Activated CD8-positive, alpha-beta memory T cell treated with anti-CD3 and anti-CD28 coated beads, Interleukin-2, amount 50 U/mL, for 48 hours (primary cell): ENCODE measurements at regions not wholly inside any gene's neighbourhood (a gene's known extent, or its start where the extent isn't known, plus 50 kb on each side); places are given as distances from the start of the nearest gene placed in this dataset.

Experiments used
- DNase-seq: peaks from one replicate; pipeline ENCODE4 v3.0.0-alpha.2; 2020

- no peak for DNase-seq
These were observed 145.2 kb upstream of the AKIRIN2 start for GRCh38 chr6:87847135-87847829.

DNA sequence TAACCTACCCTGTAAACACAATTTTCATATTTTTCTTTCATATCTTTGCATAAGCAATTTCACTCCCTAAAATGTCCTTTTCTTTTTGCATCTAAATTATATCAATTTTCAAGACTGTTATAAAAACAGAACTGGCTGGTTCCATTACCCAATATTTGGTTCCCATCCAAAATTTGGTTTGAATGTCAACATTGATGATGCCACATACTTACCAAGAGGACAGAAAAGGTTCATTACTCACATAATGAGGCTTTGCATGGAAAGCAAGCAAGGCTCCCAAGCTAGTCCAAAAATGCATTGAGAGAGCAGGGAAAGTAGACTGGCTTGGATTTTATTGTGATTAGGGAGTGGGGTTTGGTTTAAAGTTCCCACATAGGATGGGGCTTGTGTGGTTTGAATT is 144.4 kb upstream of the AKIRIN2 start:
- no peak for DNase-seq

DNA sequence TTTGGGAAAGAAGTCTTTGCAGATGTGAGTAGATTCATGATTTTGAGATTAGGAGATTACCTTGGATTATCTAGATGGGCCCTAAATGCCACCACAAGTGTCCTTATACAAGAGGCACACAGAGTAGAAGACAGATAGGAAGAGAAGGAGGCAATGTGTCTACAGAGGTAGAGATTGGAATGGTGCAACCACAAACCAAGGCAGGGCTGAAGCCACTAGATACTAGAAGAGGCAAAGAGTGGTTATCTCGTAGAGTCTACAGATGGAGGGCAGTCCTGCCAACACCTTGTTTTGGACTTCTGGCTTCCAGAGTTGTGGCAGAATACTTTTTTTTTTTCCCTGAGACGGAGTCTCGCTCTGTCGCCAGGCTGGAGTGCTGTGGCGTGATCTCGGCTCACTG is 138.3 kb upstream of the AKIRIN2 start:
- DNase-seq = no peak

- no peak for DNase-seq
These were observed 135.8 kb upstream of the AKIRIN2 start for GRCh38 chr6:87837876-87838275.

DNA sequence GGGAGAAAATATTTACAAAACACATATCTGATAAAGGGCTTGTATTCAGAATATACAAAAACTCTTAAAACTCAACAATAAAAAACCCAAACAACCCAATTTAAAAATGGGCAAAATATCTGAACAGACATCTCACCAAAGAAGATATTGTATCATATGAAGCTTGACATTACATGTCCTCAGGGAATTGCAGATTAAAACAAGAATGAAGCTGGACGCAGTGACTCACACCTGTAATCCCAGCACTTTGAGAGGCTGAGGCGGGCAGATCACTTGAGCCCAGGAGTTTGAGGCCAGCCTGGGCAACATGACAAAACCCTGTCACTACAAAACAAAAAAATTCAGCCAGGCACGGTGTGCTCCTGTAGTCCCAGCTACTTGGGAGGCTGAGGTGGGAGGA is 135.4 kb upstream of the AKIRIN2 start:
- no peak for DNase-seq

DNA sequence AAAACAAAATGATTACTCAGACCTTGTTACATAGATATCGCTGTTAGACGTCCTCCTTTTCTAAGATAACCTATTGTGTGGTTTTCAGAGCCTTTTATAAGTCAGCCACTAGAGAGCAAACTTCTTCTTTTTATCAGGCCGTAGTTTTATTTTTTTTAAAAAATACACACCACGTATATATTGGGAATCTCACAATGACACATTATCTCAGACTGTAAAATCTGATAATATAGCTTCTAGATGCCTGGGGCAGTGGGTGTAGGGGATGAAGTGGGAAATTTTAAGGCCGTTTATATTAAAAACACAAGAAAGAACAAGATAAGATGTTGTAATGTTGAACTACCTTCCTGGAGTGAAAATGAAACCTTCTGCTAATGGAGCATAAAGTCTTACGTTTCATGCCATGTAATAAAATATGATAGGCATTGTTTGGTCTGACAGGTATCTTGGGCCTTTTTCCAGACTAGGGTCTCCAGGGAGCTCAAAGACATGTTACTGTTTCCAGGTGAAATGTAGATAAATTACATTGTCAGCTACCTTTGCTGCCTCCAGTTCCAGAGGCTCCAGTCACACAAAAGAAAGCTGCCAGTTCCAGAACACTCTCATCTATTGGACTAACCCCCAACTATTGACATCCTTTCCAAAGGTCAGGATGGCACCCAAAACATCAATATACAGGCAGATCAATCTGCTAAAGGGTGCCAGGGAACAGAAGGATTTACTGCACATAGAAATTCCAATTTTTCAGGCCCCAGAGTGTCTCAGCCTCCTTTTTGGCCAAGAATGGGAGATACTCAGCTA is 130.2 kb upstream of the AKIRIN2 start:
- no peak for DNase-seq

DNA sequence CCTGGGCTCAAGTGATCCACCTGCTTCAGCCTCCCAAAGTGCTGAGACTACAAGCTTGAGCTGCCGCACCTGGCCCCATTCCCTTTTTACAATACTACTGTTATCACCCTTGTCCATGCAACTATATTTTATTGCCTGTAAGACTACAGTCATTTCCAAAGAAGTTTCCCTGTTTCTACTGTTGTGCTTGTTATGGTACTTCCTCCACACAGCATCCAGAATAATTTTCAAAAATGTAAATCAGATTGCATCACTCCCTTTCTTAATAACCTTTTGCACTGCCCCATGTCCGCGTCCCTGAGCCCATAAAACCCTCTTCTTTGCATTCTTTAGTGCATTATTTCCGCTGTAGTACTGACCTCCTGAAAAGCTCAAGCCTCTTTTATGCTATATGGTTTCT is 128.9 kb upstream of the AKIRIN2 start:
- no peak for DNase-seq

- DNase-seq = no peak
These were observed 127.6 kb upstream of the AKIRIN2 start for GRCh38 chr6:87829622-87830121.

DNA sequence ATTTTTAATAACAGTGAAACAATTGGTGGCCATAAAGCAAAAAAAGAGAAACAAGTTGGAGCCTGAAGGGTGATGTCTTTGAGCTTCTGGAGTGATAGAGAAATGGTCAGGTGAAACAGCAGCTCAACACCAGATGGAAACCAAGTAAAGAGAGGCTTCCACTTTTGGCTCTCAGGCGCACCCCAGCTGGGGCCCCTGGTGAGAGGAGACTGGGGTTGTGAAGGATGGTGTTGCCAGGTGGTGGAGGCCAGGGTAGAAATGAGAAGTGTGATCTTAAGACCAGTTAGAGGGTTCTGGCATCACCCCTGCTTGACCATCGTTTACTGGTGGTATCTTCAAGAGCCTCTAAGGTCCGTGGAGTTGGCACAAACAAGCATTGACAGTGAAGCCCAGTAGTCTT is 126.0 kb upstream of the AKIRIN2 start:
- no peak for DNase-seq

DNA sequence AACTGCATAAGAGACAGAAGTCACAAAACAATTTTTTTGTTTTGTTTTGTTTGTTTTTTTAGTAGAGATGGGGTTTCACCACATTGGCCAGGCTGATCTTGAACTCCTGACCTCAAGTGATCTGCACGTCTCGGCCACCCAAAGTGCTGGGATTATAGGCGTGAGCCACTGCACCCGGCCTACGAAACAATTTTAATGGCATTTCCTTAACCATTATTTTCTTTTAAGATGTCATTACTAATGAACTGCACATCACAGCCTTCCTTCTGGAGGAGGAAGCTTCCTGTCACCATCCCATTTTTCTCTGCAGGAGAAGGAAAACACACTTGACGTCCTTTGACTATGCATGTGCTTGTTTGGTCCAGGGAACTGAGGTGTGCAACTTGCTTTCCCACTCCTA is 125.3 kb upstream of the AKIRIN2 start:
- DNase-seq = no peak

- DNase-seq = no peak
These were observed 124.4 kb upstream of the AKIRIN2 start for GRCh38 chr6:87826424-87826823.

DNA sequence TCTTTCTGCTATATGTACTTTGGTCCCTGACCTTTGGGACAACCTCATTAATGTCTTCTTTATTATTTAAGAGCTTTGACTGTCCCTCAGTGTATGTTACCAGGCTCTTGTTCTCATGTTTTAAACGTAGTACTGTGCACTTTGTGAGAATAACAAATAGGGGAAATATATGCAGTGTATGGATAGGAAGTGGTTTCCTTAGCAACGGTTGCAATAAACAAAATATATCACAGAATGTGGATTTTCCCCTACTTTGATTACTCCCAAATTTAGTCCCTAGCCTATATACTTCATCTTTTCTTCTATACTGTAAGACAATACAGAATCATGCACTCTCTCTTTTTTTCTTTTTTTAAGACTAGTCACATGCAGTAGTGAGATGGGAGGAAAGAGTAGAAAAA is 123.8 kb upstream of the AKIRIN2 start:
- DNase-seq = no peak

GRCh38 chr6:87824958-87825491 is 123.0 kb upstream of the AKIRIN2 start:
- DNase-seq = no peak

DNA sequence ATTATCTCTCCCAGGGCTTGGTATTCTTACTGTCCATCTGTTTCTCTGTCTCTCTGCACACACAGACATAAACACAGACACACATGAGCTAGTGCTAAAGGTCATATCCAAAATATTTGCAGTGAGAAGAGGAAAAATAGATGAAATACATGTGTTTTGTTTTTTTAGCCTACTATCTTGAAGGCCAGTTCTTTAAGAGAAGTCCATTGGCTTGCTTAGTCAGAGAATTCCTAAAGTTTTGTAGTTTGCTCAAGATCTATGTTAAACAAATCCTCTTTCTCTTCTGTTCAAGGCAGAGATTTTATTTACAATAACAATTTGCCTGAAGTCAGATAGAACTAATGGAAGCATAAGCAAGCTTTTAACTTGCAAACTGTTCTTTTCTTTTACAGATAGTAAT is 120.0 kb upstream of the AKIRIN2 start:
- no peak for DNase-seq

- no peak for DNase-seq
These were observed 118.4 kb upstream of the AKIRIN2 start for GRCh38 chr6:87820343-87820984.

GRCh38 chr6:87817183-87817582 is 115.2 kb upstream of the AKIRIN2 start:
- no peak for DNase-seq

- DNase-seq = no peak
These were observed 113.4 kb upstream of the AKIRIN2 start for GRCh38 chr6:87815449-87815848.

DNA sequence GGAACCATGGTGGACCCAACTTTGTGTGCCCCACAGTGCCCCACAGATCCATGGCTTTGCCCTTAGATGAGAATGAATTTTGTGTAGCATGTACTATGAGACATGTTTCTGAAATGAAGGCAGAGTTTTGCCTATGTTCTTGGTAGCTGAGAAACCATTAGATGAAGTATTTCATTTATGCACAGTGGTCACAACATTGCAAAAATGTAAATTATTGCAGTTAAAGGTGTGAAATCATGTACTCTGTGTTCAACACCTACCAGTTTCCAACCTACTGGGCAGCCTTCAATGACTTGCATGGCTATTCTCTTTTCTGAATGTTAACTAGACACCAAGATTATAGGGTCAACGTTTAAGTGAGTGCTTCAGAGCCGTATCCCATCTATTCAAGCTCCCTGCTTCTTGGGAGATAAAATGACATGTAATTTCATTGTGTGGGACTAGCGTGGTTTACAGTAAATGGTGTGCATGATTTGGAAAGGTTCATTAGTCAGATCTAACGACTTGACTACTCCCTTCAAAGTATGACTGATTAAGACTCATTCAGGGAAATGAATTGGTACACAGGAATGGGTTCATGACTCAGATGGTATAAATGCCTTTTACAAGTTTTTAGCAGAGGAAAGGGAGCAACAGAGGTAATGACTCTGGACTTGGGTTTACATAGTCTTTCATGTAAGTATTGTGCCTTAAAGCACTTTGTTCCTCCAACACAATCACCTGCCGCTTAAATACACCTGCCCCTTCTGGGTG is 106.1 kb upstream of the AKIRIN2 start:
- no peak for DNase-seq

DNA sequence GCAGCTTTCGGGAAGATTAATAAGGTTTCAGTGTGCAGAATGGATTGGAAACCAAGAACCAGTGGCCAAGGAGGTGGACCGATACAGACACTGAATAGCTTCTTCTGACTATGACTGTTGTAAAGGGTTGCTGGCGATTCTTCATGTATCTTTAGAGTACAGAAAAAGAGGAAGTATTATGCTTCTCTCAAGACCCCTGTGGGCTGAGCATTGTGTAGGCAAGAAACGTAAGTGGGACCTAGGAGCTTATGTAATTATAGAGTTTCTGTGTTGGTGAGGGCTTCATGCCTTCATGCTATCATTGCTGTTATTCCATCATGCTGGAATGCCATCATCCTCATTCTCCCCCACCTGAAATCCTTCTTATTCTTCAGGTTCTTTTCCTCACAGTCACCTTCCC is 105.4 kb upstream of the AKIRIN2 start:
- no peak for DNase-seq

GRCh38 chr6:87806635-87807034 is 104.6 kb upstream of the AKIRIN2 start:
- no peak for DNase-seq

GRCh38 chr6:87806099-87806498 is 104.1 kb upstream of the AKIRIN2 start:
- no peak for DNase-seq

GRCh38 chr6:87803791-87804190 is 101.8 kb upstream of the AKIRIN2 start:
- DNase-seq = no peak

GRCh38 chr6:87799651-87800050 is 97.6 kb upstream of the AKIRIN2 start:
- DNase-seq = no peak
